ENCODE measurements at regions not wholly inside any gene's neighbourhood (a gene's known extent, or its start where the extent isn't known, plus 50 kb on each side); places are given as distances from the start of the nearest gene placed in this dataset.

- ATAC-seq (no peak), DNase-seq (no peak)
- no peak overlapping the region for H3K27ac Mint-ChIP-seq
- no peaks in the 10 kb centered on the region for H3K27me3 Mint-ChIP-seq
- no peak overlapping the region for H3K4me3 Mint-ChIP-seq
- H3K4me1 Mint-ChIP-seq = peaks cover 41% of the 10 kb centered on the region
- H3K9me3 Mint-ChIP-seq = no peaks in the 10 kb centered on the region
Observed at GRCh38 chr1:234870020-234870981, 258.3 kb downstream of the TOMM20 start.

GRCh38 chr1:234869182-234870019, 259.2 kb downstream of the TOMM20 start:
- H3K27me3 Mint-ChIP-seq = no peaks in the 10 kb centered on the region
- no peak overlapping the region for H3K4me3 Mint-ChIP-seq
- H3K4me1 Mint-ChIP-seq = peaks cover 36% of the 10 kb centered on the region
- ATAC-seq (peak; percentile 41), DNase-seq (no peak)
- H3K27ac Mint-ChIP-seq = peak overlapping the region in 1 of 2 donors; percentile 21
- peaks cover 0 to 5% of the 10 kb centered on the region in 2 donors for H3K9me3 Mint-ChIP-seq

GRCh38 chr1:234868296-234869147, 258.5 kb upstream of the IRF2BP2 start:
- DNase-seq (no peak), ATAC-seq (no peak)
- no peak overlapping the region for H3K27ac Mint-ChIP-seq
- no peaks in the 10 kb centered on the region for H3K27me3 Mint-ChIP-seq
- H3K4me1 Mint-ChIP-seq = peaks cover 39% of the 10 kb centered on the region
- peaks cover 0 to 5% of the 10 kb centered on the region in 2 donors for H3K9me3 Mint-ChIP-seq
- no peak overlapping the region for H3K4me3 Mint-ChIP-seq

GRCh38 chr1:234866007-234866866, 256.3 kb upstream of the IRF2BP2 start:
- peak overlapping the region in 1 of 2 donors; percentile 69 for H3K27ac Mint-ChIP-seq
- H3K9me3 Mint-ChIP-seq = peaks cover 0 to 5% of the 10 kb centered on the region in 2 donors
- H3K4me3 Mint-ChIP-seq = no peak overlapping the region
- H3K4me1 Mint-ChIP-seq = peaks cover 44% of the 10 kb centered on the region
- no peak for DNase-seq
- H3K27me3 Mint-ChIP-seq = no peaks in the 10 kb centered on the region
- ATAC-seq = no peak

GRCh38 chr1:234865171-234866006, 255.4 kb upstream of the IRF2BP2 start:
- Mint-ChIP-seq H3K27ac (peak overlapping the region in 1 of 2 donors; percentile 69), H3K4me1 (peaks cover 43% of the 10 kb centered on the region), H3K4me3 (no peak overlapping the region), H3K27me3 (no peaks in the 10 kb centered on the region), H3K9me3 (peaks cover 0 to 5% of the 10 kb centered on the region in 2 donors)
- DNase-seq (no peak), ATAC-seq (no peak)

GRCh38 chr1:234864116-234864515, 254.1 kb upstream of the IRF2BP2 start:
- H3K4me1 Mint-ChIP-seq = peaks cover 39% of the 10 kb centered on the region
- no peak overlapping the region for H3K27ac Mint-ChIP-seq

GRCh38 chr1:234863551-234863971, 253.6 kb upstream of the IRF2BP2 start:
- no peak for DNase-seq
- Mint-ChIP-seq H3K9me3 (peaks cover 0 to 5% of the 10 kb centered on the region in 2 donors), H3K27me3 (no peaks in the 10 kb centered on the region), H3K27ac (no peak overlapping the region), H3K4me3 (no peak overlapping the region), H3K4me1 (peaks cover 38% of the 10 kb centered on the region)
- ATAC-seq = no peak

More at GRCh38 chr1:234864116-234864515, 254.1 kb upstream of the IRF2BP2 start:
- Mint-ChIP-seq H3K4me3 (no peak overlapping the region), H3K9me3 (peaks cover 0 to 5% of the 10 kb centered on the region in 2 donors), H3K27me3 (no peaks in the 10 kb centered on the region)
- no peak for DNase-seq
- ATAC-seq = no peak

GRCh38 chr1:234862944-234863515, 253.1 kb upstream of the IRF2BP2 start:
- H3K27ac Mint-ChIP-seq = peak overlapping the region; percentile 57 to 75
- no peak for ATAC-seq
- no peak for DNase-seq

GRCh38 chr1:234862360-234862943, 252.5 kb upstream of the IRF2BP2 start:
- ATAC-seq (no peak), DNase-seq (no peak)
- Mint-ChIP-seq H3K4me3 (no peak overlapping the region), H3K27ac (peak overlapping the region in 1 of 2 donors; percentile 75), H3K9me3 (peaks cover 0 to 5% of the 10 kb centered on the region in 2 donors), H3K27me3 (no peaks in the 10 kb centered on the region), H3K4me1 (peaks cover 37% of the 10 kb centered on the region)

More at GRCh38 chr1:234862944-234863515, 253.1 kb upstream of the IRF2BP2 start:
- Mint-ChIP-seq H3K27me3 (no peaks in the 10 kb centered on the region), H3K4me1 (peaks cover 38% of the 10 kb centered on the region), H3K9me3 (peaks cover 0 to 5% of the 10 kb centered on the region in 2 donors), H3K4me3 (peak overlapping the region in 1 of 2 donors; percentile 16)

- no peak for DNase-seq
- H3K27ac Mint-ChIP-seq = no peak overlapping the region
- H3K4me3 Mint-ChIP-seq = no peak overlapping the region
- peaks cover 30% of the 10 kb centered on the region for H3K4me1 Mint-ChIP-seq
- ATAC-seq = no peak
- H3K9me3 Mint-ChIP-seq = peaks cover 0 to 5% of the 10 kb centered on the region in 2 donors
- H3K27me3 Mint-ChIP-seq = no peaks in the 10 kb centered on the region
Observed at GRCh38 chr1:234861761-234862160, 251.8 kb upstream of the IRF2BP2 start.

- Mint-ChIP-seq H3K27me3 (no peaks in the 10 kb centered on the region), H3K4me1 (peaks cover 23% of the 10 kb centered on the region), H3K9me3 (peaks cover 0 to 5% of the 10 kb centered on the region in 2 donors), H3K4me3 (no peak overlapping the region), H3K27ac (no peak overlapping the region)
- no peak for ATAC-seq
- no peak for DNase-seq
Observed at GRCh38 chr1:234861024-234861620, 251.1 kb upstream of the IRF2BP2 start.

GRCh38 chr1:234858722-234859121, 248.7 kb upstream of the IRF2BP2 start:
- no peak for ATAC-seq
- Mint-ChIP-seq H3K27ac (no peak overlapping the region), H3K9me3 (no peaks in the 10 kb centered on the region), H3K4me3 (no peak overlapping the region), H3K4me1 (peaks cover 26% of the 10 kb centered on the region), H3K27me3 (no peaks in the 10 kb centered on the region)
- no peak for DNase-seq

Data from stimulated activated naive CD8-positive, alpha-beta T cell treated with anti-CD3 and anti-CD28 coated beads, Interleukin-15, amount 100 ng/mL, for 72 hours (primary cell).